IMR-90 (cell line): ENCODE measurements at regions not wholly inside any gene's neighbourhood (a gene's known extent, or its start where the extent isn't known, plus 50 kb on each side); places are given as distances from the start of the nearest gene placed in this dataset.

Experiments
- ATAC-seq: fragments of 200-7000 bp; cut with Tn5 transposase; 2 replicates; pipeline ENCODE4 v1.9.1; 2020; ENCODE audit warnings: low read depth, mild to moderate bottlenecking, moderate library complexity
- BruUV-seq: library from RNA; stranded (reverse); fragments of 400-500 nt; replicated peaks from 2 replicates; lab custom pipeline; 2021; lab: Mats Ljungman, UMichigan
- CTCF ChIA-PET: fragments of 300-600 bp; formaldehyde crosslinking; extraction: SDS; loops from one replicate; lab custom pipeline; 2021; ENCODE audit warnings: antibody characterized with exemption; lab: Yijun Ruan, JAX
- POLR2A ChIA-PET: fragments of 300-600 bp; sonication (Branson Sonifier 250); formaldehyde crosslinking; loops from one replicate; lab custom pipeline; 2022; ENCODE audit warnings: antibody characterized with exemption; ENCODE audit not compliant: unreplicated experiment; lab: Charles Lee
- DNase-seq: peaks from one replicate; pipeline ENCODE4 v3.0.0; 2013
- H2AFZ ChIP-seq: replicated peaks from 2 replicates; pipeline ENCODE3; 2013; ENCODE audit warnings: low read length, mild to moderate bottlenecking; ENCODE audit not compliant: poor library complexity
- H2AK5ac ChIP-seq: 2 replicates; pipeline ENCODE4 v1.6.1; 2013; ENCODE audit warnings: low read depth, low read length, inconsistent platforms
- H2AK9ac ChIP-seq: replicated peaks from 2 replicates; pipeline ENCODE3; 2013; ENCODE audit warnings: mild to moderate bottlenecking, low read depth, low read length, moderate library complexity; ENCODE audit not compliant: poor library complexity
- H2BK120ac ChIP-seq: 2 replicates; pipeline ENCODE4 v1.6.1; 2013; ENCODE audit warnings: low read depth, low read length, inconsistent platforms
- H2BK15ac ChIP-seq: 3 replicates; pipeline ENCODE4 v1.6.1; 2013; ENCODE audit warnings: low read depth, low read length, inconsistent platforms
- H2BK20ac ChIP-seq: 2 replicates; pipeline ENCODE4 v1.6.1; 2013; ENCODE audit warnings: low read depth, mild to moderate bottlenecking, inconsistent platforms, low read length, moderate library complexity
- H2BK5ac ChIP-seq: 2 replicates; pipeline ENCODE4 v1.6.1; 2013; ENCODE audit warnings: mild to moderate bottlenecking, low read depth, low read length, inconsistent platforms; ENCODE audit not compliant: poor library complexity, severe bottlenecking
- H3K14ac ChIP-seq: replicated peaks from 2 replicates; pipeline ENCODE4 v1.6.1; 2013; ENCODE audit warnings: low read depth, low read length, inconsistent platforms
- H3K18ac ChIP-seq: 2 replicates; pipeline ENCODE4 v1.6.1; 2013; ENCODE audit warnings: low read depth, low read length, control low read depth
- H3K23ac ChIP-seq: 2 replicates; pipeline ENCODE4 v1.6.1; 2013; ENCODE audit warnings: low read depth, low read length, inconsistent platforms
- H3K27ac ChIP-seq: 2 replicates; pipeline ENCODE4 v1.5.1; 2013; ENCODE audit warnings: mild to moderate bottlenecking, control low read depth, low read length; ENCODE audit not compliant: insufficient read depth
- H3K27me3 ChIP-seq: 2 replicates; pipeline ENCODE4 v1.6.1; 2013; ENCODE audit warnings: low read length; ENCODE audit not compliant: control insufficient read depth, insufficient read depth
- H3K36me3 ChIP-seq: 2 replicates; pipeline ENCODE4 v1.6.1; 2013; ENCODE audit warnings: low read length, mixed read lengths; ENCODE audit not compliant: control insufficient read depth, insufficient read depth
- H3K4ac ChIP-seq: 2 replicates; pipeline ENCODE4 v1.6.1; 2013; ENCODE audit warnings: low read depth, low read length, inconsistent platforms
- H3K4me1 ChIP-seq: 2 replicates; pipeline ENCODE4 v1.6.1; 2013; ENCODE audit warnings: low read length, mixed read lengths; ENCODE audit not compliant: control insufficient read depth, insufficient read depth
- H3K4me2 ChIP-seq: 2 replicates; pipeline ENCODE4 v1.6.1; 2013; ENCODE audit warnings: low read depth, mild to moderate bottlenecking, control low read depth, low read length, moderate library complexity
- H3K4me3 ChIP-seq: 2 replicates; pipeline ENCODE4 v1.5.1; 2013; ENCODE audit warnings: low read depth, mild to moderate bottlenecking, control low read depth, low read length, moderate library complexity; ENCODE audit not compliant: insufficient read depth
- H3K56ac ChIP-seq: 2 replicates; pipeline ENCODE4 v1.6.1; 2013; ENCODE audit warnings: low read length, inconsistent platforms; ENCODE audit not compliant: insufficient read depth; ENCODE audit errors: extremely low read depth
- H3K79me1 ChIP-seq, 2 experiments: 2 replicates each; pipeline ENCODE4 v1.6.1; 2013; ENCODE audit warnings: low read length in 2 of 2, inconsistent platforms in 1 of 2, low read depth in 1 of 2
- H3K9ac ChIP-seq: 2 replicates; pipeline ENCODE4 v1.6.1; 2013; ENCODE audit warnings: low read depth, low read length, control low read depth
- H3K9me1 ChIP-seq: 2 replicates; pipeline ENCODE4 v1.6.1; 2013; ENCODE audit warnings: low read length, inconsistent platforms; ENCODE audit not compliant: insufficient read depth
- H3K9me3 ChIP-seq: 2 replicates; pipeline ENCODE4 v1.6.1; 2013; ENCODE audit warnings: low read length; ENCODE audit not compliant: control insufficient read depth, insufficient read depth
- H4K20me1 ChIP-seq: 2 replicates; pipeline ENCODE4 v1.6.1; 2013; ENCODE audit warnings: low read length, inconsistent platforms; ENCODE audit not compliant: insufficient read depth
- H4K5ac ChIP-seq: 2 replicates; pipeline ENCODE4 v1.6.1; 2013; ENCODE audit warnings: mild to moderate bottlenecking, low read depth, low read length, control low read depth
- H4K8ac ChIP-seq, 2 experiments: 2 replicates each; pipeline ENCODE4 v1.6.1; 2013; ENCODE audit warnings: low read depth in 2 of 2, low read length in 2 of 2, control low read depth in 1 of 2, inconsistent platforms in 1 of 2
- H4K91ac ChIP-seq: 2 replicates; pipeline ENCODE4 v1.6.1; 2013; ENCODE audit warnings: low read depth, low read length, inconsistent platforms; ENCODE audit not compliant: insufficient read depth
- BHLHE40 ChIP-seq: fragments of 150-350 bp; IDR thresholded peaks from 2 replicates; pipeline ENCODE4 v1.6.1; 2016; ENCODE audit warnings: mild to moderate bottlenecking, low read depth, low read length
- CEBPB ChIP-seq: IDR thresholded peaks from 2 replicates; pipeline ENCODE4 v1.6.1; 2012; ENCODE audit warnings: low read depth, low read length, improper control_type of control experiment
- CHD1 ChIP-seq: IDR thresholded peaks from 2 replicates; pipeline ENCODE4 v1.6.1; 2012; ENCODE audit warnings: low read depth, low read length, improper control_type of control experiment
- MAFK ChIP-seq: IDR thresholded peaks from 2 replicates; pipeline ENCODE4 v1.6.1; 2012; ENCODE audit warnings: low read depth, low read length, improper control_type of control experiment
- MAZ ChIP-seq: IDR thresholded peaks from 2 replicates; pipeline ENCODE4 v1.6.1; 2012; ENCODE audit warnings: low read depth, mild to moderate bottlenecking, low read length, improper control_type of control experiment, moderate library complexity, borderline replicate concordance
- NFE2L2 ChIP-seq: fragments of 150-350 bp; IDR thresholded peaks from 2 replicates; pipeline ENCODE4 v1.6.1; 2016; ENCODE audit warnings: low read depth, mild to moderate bottlenecking, low read length
- POLR2A ChIP-seq: IDR thresholded peaks from 2 replicates; pipeline ENCODE4 v1.6.1; 2012; ENCODE audit warnings: mild to moderate bottlenecking, low read depth, low read length
- RAD21 ChIP-seq: IDR thresholded peaks from 2 replicates; pipeline ENCODE4 v1.6.1; 2012; ENCODE audit warnings: low read length, improper control_type of control experiment
- RCOR1 ChIP-seq: IDR thresholded peaks from 2 replicates; pipeline ENCODE4 v1.6.1; 2012; ENCODE audit warnings: mild to moderate bottlenecking, low read length, improper control_type of control experiment; ENCODE audit not compliant: insufficient replicate concordance
- RFX5 ChIP-seq: IDR thresholded peaks from 2 replicates; pipeline ENCODE4 v1.8.0; 2012; ENCODE audit warnings: low read depth, mild to moderate bottlenecking, low read length, moderate library complexity
- SMC3 ChIP-seq: fragments of 150-350 bp; IDR thresholded peaks from 2 replicates; pipeline ENCODE4 v1.6.1; 2016; ENCODE audit warnings: low read depth, mild to moderate bottlenecking, antibody characterized with exemption, low read length, moderate library complexity
- WGBS, 2 experiments: methylation state at CpG; one replicate each; pipeline versions ENCODE4 v1.1.5 to v1.1.7; 2013; ENCODE audit warnings: missing lambda C conversion rate in 2 of 2; ENCODE audit not compliant: insufficient read length in 1 of 2; ENCODE audit errors: extremely low coverage in 2 of 2; 5-methylcytosine and 5-hydroxymethylcytosine counted together
- dilution Hi-C: fragments of 300-500 bp; cut with HindIII; formaldehyde crosslinking; loops from one replicate; pipeline ENCODE4 v1.14.3; 2018; ENCODE audit warnings: low sequenced_read_pairs; ENCODE audit not compliant: unreplicated experiment
- in situ Hi-C: fragments of 300-500 bp; cut with MboI; formaldehyde crosslinking; loops from 3 replicates; pipeline ENCODE4 v1.14.3; 2019; ENCODE audit warnings: low sequenced_read_pairs, inconsistent platforms, mixed read lengths
- intact Hi-C: fragments of 100-400 bp; cut with micrococcal nuclease; formaldehyde crosslinking; loops from 2 replicates; pipeline ENCODE4 v1.10.0; 2022
- TF ChIP-seq, protein P1 (sequence below): conservative IDR thresholded peaks from 2 replicates; pipeline ENCODE4 v1.5.1; 2012; ENCODE audit warnings: mild to moderate bottlenecking, low read depth, low read length, improper control_type of control experiment
- TF ChIP-seq, protein P2 (sequence below): fragments of 150-350 bp; IDR thresholded peaks from 2 replicates; pipeline ENCODE4 v1.6.1; 2016; ENCODE audit warnings: low read depth, mild to moderate bottlenecking, low read length, moderate library complexity, borderline replicate concordance
- TF ChIP-seq, protein P3 (sequence below): fragments of 150-350 bp; IDR thresholded peaks from 2 replicates; pipeline ENCODE4 v1.6.1; 2017; ENCODE audit warnings: mild to moderate bottlenecking, antibody characterized with exemption, low read length, low read depth

DNA sequence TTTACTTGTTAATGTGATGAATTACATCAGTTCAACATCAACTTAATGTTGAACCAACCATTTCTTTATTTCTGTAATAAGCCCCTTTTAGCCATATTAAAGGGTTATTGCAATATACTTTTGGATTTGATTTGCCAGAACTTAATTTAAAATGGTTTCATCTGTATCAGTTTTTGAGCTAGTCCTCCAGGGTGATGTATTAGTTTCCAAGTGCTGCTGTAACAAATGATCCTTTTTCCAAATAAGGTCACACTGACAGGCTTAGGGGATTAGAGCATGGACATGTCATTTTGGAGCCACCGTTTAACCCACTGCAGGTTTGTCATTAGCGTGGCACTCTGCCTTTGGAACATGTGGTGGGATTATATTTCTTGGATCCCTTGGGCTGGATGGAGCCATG is 244.8 kb upstream of the PLPP4 start:
- H3K27ac ChIP-seq, result no peak overlapping the region
- no peak overlapping the region for H3K9ac ChIP-seq
- no peak overlapping the region for H3K23ac ChIP-seq
- H3K4me1 ChIP-seq, result no peaks in the 10 kb centered on the region
- no peak overlapping the region for H3K4me2 ChIP-seq
- H2BK15ac ChIP-seq, result no peak overlapping the region
- H2BK120ac ChIP-seq, result no peak overlapping the region
- no peak overlapping the region for H3K14ac ChIP-seq
- dilution Hi-C loops (no loop called here), in situ Hi-C loops (no loop called here), intact Hi-C loops (no loop called here)
- H3K4ac ChIP-seq, result no peak overlapping the region
- ChIA-PET CTCF (no interaction called here), POLR2A (no interaction called here)
- H3K56ac ChIP-seq, result no peak overlapping the region
- H3K36me3 ChIP-seq, result no peaks in the 10 kb centered on the region
- no peak for TF ChIP-seq BHLHE40
- no peak for TF ChIP-seq CHD1
- no peak for TF ChIP-seq SMC3
- TF ChIP-seq RAD21, result no peak
- TF ChIP-seq, protein P1, sequence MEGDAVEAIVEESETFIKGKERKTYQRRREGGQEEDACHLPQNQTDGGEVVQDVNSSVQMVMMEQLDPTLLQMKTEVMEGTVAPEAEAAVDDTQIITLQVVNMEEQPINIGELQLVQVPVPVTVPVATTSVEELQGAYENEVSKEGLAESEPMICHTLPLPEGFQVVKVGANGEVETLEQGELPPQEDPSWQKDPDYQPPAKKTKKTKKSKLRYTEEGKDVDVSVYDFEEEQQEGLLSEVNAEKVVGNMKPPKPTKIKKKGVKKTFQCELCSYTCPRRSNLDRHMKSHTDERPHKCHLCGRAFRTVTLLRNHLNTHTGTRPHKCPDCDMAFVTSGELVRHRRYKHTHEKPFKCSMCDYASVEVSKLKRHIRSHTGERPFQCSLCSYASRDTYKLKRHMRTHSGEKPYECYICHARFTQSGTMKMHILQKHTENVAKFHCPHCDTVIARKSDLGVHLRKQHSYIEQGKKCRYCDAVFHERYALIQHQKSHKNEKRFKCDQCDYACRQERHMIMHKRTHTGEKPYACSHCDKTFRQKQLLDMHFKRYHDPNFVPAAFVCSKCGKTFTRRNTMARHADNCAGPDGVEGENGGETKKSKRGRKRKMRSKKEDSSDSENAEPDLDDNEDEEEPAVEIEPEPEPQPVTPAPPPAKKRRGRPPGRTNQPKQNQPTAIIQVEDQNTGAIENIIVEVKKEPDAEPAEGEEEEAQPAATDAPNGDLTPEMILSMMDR, result no peak
- TF ChIP-seq, protein P2, sequence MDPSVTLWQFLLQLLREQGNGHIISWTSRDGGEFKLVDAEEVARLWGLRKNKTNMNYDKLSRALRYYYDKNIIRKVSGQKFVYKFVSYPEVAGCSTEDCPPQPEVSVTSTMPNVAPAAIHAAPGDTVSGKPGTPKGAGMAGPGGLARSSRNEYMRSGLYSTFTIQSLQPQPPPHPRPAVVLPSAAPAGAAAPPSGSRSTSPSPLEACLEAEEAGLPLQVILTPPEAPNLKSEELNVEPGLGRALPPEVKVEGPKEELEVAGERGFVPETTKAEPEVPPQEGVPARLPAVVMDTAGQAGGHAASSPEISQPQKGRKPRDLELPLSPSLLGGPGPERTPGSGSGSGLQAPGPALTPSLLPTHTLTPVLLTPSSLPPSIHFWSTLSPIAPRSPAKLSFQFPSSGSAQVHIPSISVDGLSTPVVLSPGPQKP, result no peak
- TF ChIP-seq, protein P3, sequence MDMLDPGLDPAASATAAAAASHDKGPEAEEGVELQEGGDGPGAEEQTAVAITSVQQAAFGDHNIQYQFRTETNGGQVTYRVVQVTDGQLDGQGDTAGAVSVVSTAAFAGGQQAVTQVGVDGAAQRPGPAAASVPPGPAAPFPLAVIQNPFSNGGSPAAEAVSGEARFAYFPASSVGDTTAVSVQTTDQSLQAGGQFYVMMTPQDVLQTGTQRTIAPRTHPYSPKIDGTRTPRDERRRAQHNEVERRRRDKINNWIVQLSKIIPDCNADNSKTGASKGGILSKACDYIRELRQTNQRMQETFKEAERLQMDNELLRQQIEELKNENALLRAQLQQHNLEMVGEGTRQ, result no peak
- TF ChIP-seq RFX5, result no peak
- TF ChIP-seq MAFK, result no peak
- no peak for TF ChIP-seq POLR2A
- no peak for TF ChIP-seq RCOR1
- no peak for TF ChIP-seq MAZ
- TF ChIP-seq CEBPB, result no peak
- TF ChIP-seq NFE2L2, result no peak
- WGBS, 2 experiments, result 18% methylated on average over 2 of the region's 2 CpGs; no CpG with 5 or more reads in 1 of the 2 experiments
- H4K20me1 ChIP-seq, result no peaks in the 10 kb centered on the region
- no peaks in the 10 kb centered on the region for H3K79me1 ChIP-seq
- no peak overlapping the region for H3K4me3 ChIP-seq
- H2AFZ ChIP-seq, result no peak overlapping the region
- H2AK9ac ChIP-seq, result no peak overlapping the region
- no peak overlapping the region for H4K5ac ChIP-seq
- H4K8ac ChIP-seq, result no peak overlapping the region
- H2AK5ac ChIP-seq, result no peak overlapping the region
- no TSS peak for BruUV-seq
- H3K9me3 ChIP-seq, result peaks cover 12% of the 10 kb centered on the region; the same call in 1 of the 2 replicates
- ATAC-seq (no peak), DNase-seq (no peak)
- no peak overlapping the region for H2BK20ac ChIP-seq
- H3K27me3 ChIP-seq, result no peaks in the 10 kb centered on the region
- H3K9me1 ChIP-seq, result no peaks in the 10 kb centered on the region
- H2BK5ac ChIP-seq, result no peak overlapping the region
- H3K18ac ChIP-seq, result no peak overlapping the region
- H4K91ac ChIP-seq, result no peak overlapping the region
